ENCODE measurements at regions not wholly inside any gene's neighbourhood (a gene's known extent, or its start where the extent isn't known, plus 50 kb on each side); places are given as distances from the start of the nearest gene placed in this dataset.
A peak's percentile ranks its signal among the peaks of the same experiment; 100 is the strongest.

DNA sequence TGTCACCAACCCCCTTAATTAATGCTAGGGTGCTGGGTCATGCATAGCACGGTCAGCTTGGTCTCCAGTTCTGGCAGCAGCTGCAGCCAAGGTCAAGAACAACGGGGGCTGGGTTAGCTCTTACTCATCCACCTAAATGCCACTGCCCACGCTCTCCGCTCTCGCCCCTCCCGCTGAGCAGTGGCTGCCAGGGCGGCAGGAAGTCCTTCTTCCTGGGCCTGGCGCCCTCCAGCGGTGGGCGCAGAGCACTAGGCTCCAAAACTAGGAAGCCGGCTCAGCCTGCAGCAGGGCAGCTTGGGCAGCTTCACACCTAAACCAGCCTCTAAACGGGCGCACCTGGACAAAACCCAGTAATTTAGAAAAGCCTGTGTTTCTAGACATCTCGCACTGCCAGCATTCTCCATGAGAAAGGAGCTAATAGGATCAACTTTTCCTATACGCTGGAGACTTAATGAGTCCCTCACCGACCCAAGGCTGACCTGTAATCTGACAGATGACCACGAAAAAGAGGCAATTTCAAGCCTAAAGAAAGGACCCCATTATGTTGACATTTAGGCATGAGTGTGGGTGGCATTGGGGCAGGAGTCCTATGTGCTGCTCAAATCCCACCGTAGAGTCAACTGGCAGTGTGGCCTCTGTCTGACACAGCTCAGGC, 78.4 kb upstream of the LRRN2 start:
- Histone ChIP-seq H3K9ac (ENCODE audit: insufficient read depth in 1 of 2, low read depth in 2 of 2, low read length in 2 of 2) (peak overlapping the region; percentile 7 to 64; a peak in 3 of 4 replicates), H3K79me2 (ENCODE audit: control insufficient read depth, insufficient read depth, low read length) (no peaks in the 10 kb centered on the region), H4K20me1 (replicated peaks; ENCODE audit: control insufficient read depth, insufficient read depth, low read length) (no peaks in the 10 kb centered on the region), H3K27ac (ENCODE audit: extremely low read depth, low read depth, low read length) (no peak overlapping the region), H3K9me3 (replicated peaks; ENCODE audit: control insufficient read depth, insufficient read depth, low read depth, low read length) (no peaks in the 10 kb centered on the region), H3K36me3 (ENCODE audit: control insufficient read depth, insufficient read depth, low read length) (no peaks in the 10 kb centered on the region), H3K9me1 (ENCODE audit: control insufficient read depth, insufficient read depth, low read length) (no peaks in the 10 kb centered on the region), H2AFZ (ENCODE audit: low read depth, low read length) (peak overlapping the region; percentile 75), H3K4me3 (no peak overlapping the region), H3K4me2 (ENCODE audit: insufficient read depth, low read length) (peak overlapping the region; percentile 76), H3K4me1 (replicated peaks in 1 of 2; ENCODE audit: control insufficient read depth in 2 of 2, insufficient read depth in 2 of 2, low read length in 2 of 2) (peaks cover 5 to 6% of the 10 kb centered on the region in 2 experiments; a peak in 4 of 5 replicates), H3K27me3 (ENCODE audit: control insufficient read depth in 2 of 2, insufficient read depth in 2 of 2, low read length in 2 of 2) (peaks cover 8 to 14% of the 10 kb centered on the region in 2 experiments; a peak in 4 of 5 replicates)
- intact Hi-C loops (cut with micrococcal nuclease) (loop anchor here (1.0 to 5.0 kb wide), 3 partner anchors 52 to 198 kb away; no protein-coding TSS in a partner anchor), in situ Hi-C loops (cut with MboI) (no loop called here)
- BruUV-seq (replicated peaks) = no TSS peak
- peak; percentile 99 for ATAC-seq
- DNase-seq (ENCODE audit: extremely low read depth in 1 of 4, low spot score in 3 of 4) = peak; percentile 79 to 89 (median 87)
- peak; percentile 82 for FAIRE-seq
- POLR2A ChIA-PET = interaction anchor here (0.6 to 2.1 kb wide), 9 partner anchors 8 to 248 kb away, joined by 3 to 5 read pairs (median 3); partner anchors contain the start of genes MDM4 and NFASC
- WGBS (ENCODE audit: insufficient coverage, low coverage, missing lambda C conversion rate) = 10% methylated on average over 18 of the region's 18 CpGs
- CTCF ChIA-PET (ENCODE audit: low intra/inter-chr PET ratio) = interaction anchor here (0.6 to 4.0 kb wide), 4 partner anchors 12 to 381 kb away, joined by 3 to 23 read pairs (median 6); no protein-coding TSS in a partner anchor
- TF ChIP-seq, protein P1, sequence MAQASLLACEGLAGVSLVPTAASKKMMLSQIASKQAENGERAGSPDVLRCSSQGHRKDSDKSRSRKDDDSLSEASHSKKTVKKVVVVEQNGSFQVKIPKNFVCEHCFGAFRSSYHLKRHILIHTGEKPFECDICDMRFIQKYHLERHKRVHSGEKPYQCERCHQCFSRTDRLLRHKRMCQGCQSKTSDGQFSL (CRISPR knock-in tag; IDR thresholded peaks at IDR 0.05) = 0 out of 2 replicates have a peak, but pooled peaks have one; percentile 50
- TF ChIP-seq, protein P1 (tag; IDR thresholded peaks at IDR 0.05) = no peak
- peak; percentile 95 for TF ChIP-seq EGR1 (conservative IDR thresholded peaks at IDR 0.05)
- no peak for TF ChIP-seq ZNF134 (CRISPR knock-in tag; conservative IDR thresholded peaks at IDR 0.05)
- 0 out of 2 replicates have a peak, but pooled peaks have one; percentile 56 for TF ChIP-seq HMBOX1 (IDR thresholded peaks at IDR 0.05)
- peak; percentile 46; the same call in 1 of the 2 replicates for TF ChIP-seq ETS1 (conservative IDR thresholded peaks at IDR 0.05; ENCODE audit: control insufficient read depth, low read depth, low read length)
- 0 out of 2 replicates have a peak, but pooled peaks have one; percentile 7 for TF ChIP-seq CBFA2T2 (conservative IDR thresholded peaks at IDR 0.05)
- TF ChIP-seq, protein P2, sequence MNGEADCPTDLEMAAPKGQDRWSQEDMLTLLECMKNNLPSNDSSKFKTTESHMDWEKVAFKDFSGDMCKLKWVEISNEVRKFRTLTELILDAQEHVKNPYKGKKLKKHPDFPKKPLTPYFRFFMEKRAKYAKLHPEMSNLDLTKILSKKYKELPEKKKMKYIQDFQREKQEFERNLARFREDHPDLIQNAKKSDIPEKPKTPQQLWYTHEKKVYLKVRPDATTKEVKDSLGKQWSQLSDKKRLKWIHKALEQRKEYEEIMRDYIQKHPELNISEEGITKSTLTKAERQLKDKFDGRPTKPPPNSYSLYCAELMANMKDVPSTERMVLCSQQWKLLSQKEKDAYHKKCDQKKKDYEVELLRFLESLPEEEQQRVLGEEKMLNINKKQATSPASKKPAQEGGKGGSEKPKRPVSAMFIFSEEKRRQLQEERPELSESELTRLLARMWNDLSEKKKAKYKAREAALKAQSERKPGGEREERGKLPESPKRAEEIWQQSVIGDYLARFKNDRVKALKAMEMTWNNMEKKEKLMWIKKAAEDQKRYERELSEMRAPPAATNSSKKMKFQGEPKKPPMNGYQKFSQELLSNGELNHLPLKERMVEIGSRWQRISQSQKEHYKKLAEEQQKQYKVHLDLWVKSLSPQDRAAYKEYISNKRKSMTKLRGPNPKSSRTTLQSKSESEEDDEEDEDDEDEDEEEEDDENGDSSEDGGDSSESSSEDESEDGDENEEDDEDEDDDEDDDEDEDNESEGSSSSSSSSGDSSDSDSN (IDR thresholded peaks at IDR 0.05; ENCODE audit: borderline replicate concordance in 1 of 2, low read depth in 2 of 2, low read length in 2 of 2) = 0 out of 4 replicates have a peak, but pooled peaks of 1 of the 2 experiments have one; percentile 36
- 0 out of 2 replicates have a peak, but pooled peaks have one; percentile 40 for TF ChIP-seq RNF2 (IDR thresholded peaks at IDR 0.05)
- no peak for TF ChIP-seq ELF4 (CRISPR knock-in tag; IDR thresholded peaks at IDR 0.05)
- TF ChIP-seq CTCFL (IDR thresholded peaks at IDR 0.05; ENCODE audit: borderline replicate concordance, insufficient read depth, low read depth, low read length, poor library complexity, severe bottlenecking) = peak; percentile 95
